Right atrium auricular region (tissue), 2 donors: ENCODE measurements at regions not wholly inside any gene's neighbourhood (a gene's known extent, or its start where the extent isn't known, plus 50 kb on each side); places are given as distances from the start of the nearest gene placed in this dataset.
A peak's percentile ranks its signal among the peaks of the same experiment; 100 is the strongest.
"Not testable (repeated sequence)": the region's sequence is repeated elsewhere in the genome, so short reads cannot be mapped to it uniquely, and the experiment has no call there.

Experiments used
- DNase-seq: peaks from one replicate; pipeline ENCODE4 v3.0.0-alpha.2; 2019; ENCODE audit warnings: low spot score
- H3K27ac ChIP-seq, 2 donors: fragments of 200-600 bp; sonication (generic); 1 replicate in 1 of 2; 2 replicates in 1 of 2; pipeline ENCODE4 v1.5.1; 2016 to 2019
- H3K27me3 ChIP-seq, 2 donors: fragments of 200-600 bp; sonication (generic); one replicate each; pipeline versions ENCODE4 v1.5.1 to v1.6.0; 2017 to 2019
- H3K36me3 ChIP-seq: fragments of 200-600 bp; sonication (generic); one replicate; pipeline ENCODE4 v1.5.1; 2016
- H3K4me1 ChIP-seq, 2 donors: fragments of 200-600 bp; sonication (generic); one replicate each; pipeline versions ENCODE4 v1.5.1 to v1.6.0; 2017 to 2019
- H3K4me3 ChIP-seq, 2 donors: fragments of 200-600 bp; sonication (generic); 1 replicate in 1 of 2; 2 replicates in 1 of 2; pipeline ENCODE4 v1.5.1; 2017 to 2019; ENCODE audit warnings: mild to moderate bottlenecking in 1 of 2, moderate library complexity in 1 of 2
- H3K9me3 ChIP-seq, 2 donors: fragments of 200-600 bp; sonication (generic); one replicate each; pipeline ENCODE4 v1.5.1; 2019
- CTCF ChIP-seq, 2 donors: fragments of 200-600 bp; sonication (generic); IDR thresholded peaks; one replicate each; pipeline ENCODE4 v1.5.1; 2019; ENCODE audit warnings: antibody characterized with exemption in 2 of 2

- no peak for TF ChIP-seq CTCF (IDR thresholded peaks at IDR 0.05)
- Histone ChIP-seq H3K36me3 (no peaks in the 10 kb centered on the region), H3K27me3 (no peaks in the 10 kb centered on the region), H3K4me3 (no peak overlapping the region), H3K4me1 (no peaks in the 10 kb centered on the region), H3K27ac (no peak overlapping the region), H3K9me3 (no peaks in the 10 kb centered on the region)
- DNase-seq: peak; percentile 28
Measured at GRCh38 chr10:129059977-129060376, 407.1 kb upstream of the MGMT start.

GRCh38 chr10:129063212-129063611 is 403.8 kb upstream of the MGMT start:
- TF ChIP-seq CTCF (IDR thresholded peaks at IDR 0.05): no peak
- Histone ChIP-seq H3K4me1 (no peaks in the 10 kb centered on the region), H3K27ac (no peak overlapping the region), H3K9me3 (no peaks in the 10 kb centered on the region), H3K4me3 (no peak overlapping the region), H3K27me3 (no peaks in the 10 kb centered on the region), H3K36me3 (no peaks in the 10 kb centered on the region)
- no peak for DNase-seq

GRCh38 chr10:129063877-129064276 is 403.2 kb upstream of the MGMT start:
- H3K27me3 ChIP-seq: no peaks in the 10 kb centered on the region
- H3K27ac ChIP-seq: no peak overlapping the region
- H3K9me3 ChIP-seq: no peaks in the 10 kb centered on the region
- no peak for TF ChIP-seq CTCF (IDR thresholded peaks at IDR 0.05)
- peak; percentile 16 for DNase-seq
- no peak overlapping the region for H3K4me3 ChIP-seq
- no peaks in the 10 kb centered on the region for H3K4me1 ChIP-seq
- no peaks in the 10 kb centered on the region for H3K36me3 ChIP-seq

- H3K4me3 ChIP-seq, H3K27me3 ChIP-seq, H3K4me1 ChIP-seq, H3K9me3 ChIP-seq, H3K36me3 ChIP-seq, H3K27ac ChIP-seq: not testable (repeated sequence)
- peak; percentile 32 for DNase-seq
Measured at GRCh38 chr10:129066529-129066928, 400.5 kb upstream of the MGMT start.

GRCh38 chr10:129071411-129071810 is 395.6 kb upstream of the MGMT start:
- DNase-seq: peak; percentile 38
- not testable (repeated sequence) for H3K36me3 ChIP-seq, H3K9me3 ChIP-seq, H3K4me1 ChIP-seq, H3K27ac ChIP-seq, H3K27me3 ChIP-seq, H3K4me3 ChIP-seq

- no peak for TF ChIP-seq CTCF (IDR thresholded peaks at IDR 0.05)
- Histone ChIP-seq H3K4me1 (no peaks in the 10 kb centered on the region), H3K27me3 (no peaks in the 10 kb centered on the region), H3K9me3 (no peaks in the 10 kb centered on the region), H3K36me3 (no peaks in the 10 kb centered on the region), H3K27ac (no peak overlapping the region), H3K4me3 (no peak overlapping the region)
- DNase-seq: peak; percentile 30
Measured at GRCh38 chr10:129074939-129075338, 392.1 kb upstream of the MGMT start.

GRCh38 chr10:129075508-129075907 is 391.5 kb upstream of the MGMT start:
- Histone ChIP-seq H3K36me3 (no peaks in the 10 kb centered on the region), H3K9me3 (no peaks in the 10 kb centered on the region), H3K4me1 (no peaks in the 10 kb centered on the region), H3K27me3 (no peaks in the 10 kb centered on the region), H3K4me3 (no peak overlapping the region), H3K27ac (no peak overlapping the region)
- no peak for TF ChIP-seq CTCF (IDR thresholded peaks at IDR 0.05)
- DNase-seq: peak; percentile 13
